HG03565 (cell line): ENCODE measurements at regions not wholly inside any gene's neighbourhood (a gene's known extent, or its start where the extent isn't known, plus 50 kb on each side); places are given as distances from the start of the nearest gene placed in this dataset.
"Not testable (repeated sequence)": the region's sequence is repeated elsewhere in the genome, so short reads cannot be mapped to it uniquely, and the experiment has no call there.

ENCODE experiments used
- ATAC-seq: cut with Tn5 transposase; IDR thresholded peaks from one replicate; pipeline ENCODE4 v1.9.1; 2021; ENCODE audit warnings: mild to moderate bottlenecking, moderate library complexity; ENCODE audit not compliant: unreplicated experiment

- ATAC-seq: not testable (repeated sequence)
Observed at GRCh38 chr5:92610435-92610834, 970.6 kb downstream of the NR2F1-AS1 start.

GRCh38 chr5:92605591-92605990 is 975.4 kb downstream of the NR2F1-AS1 start:
- no peak for ATAC-seq

GRCh38 chr5:92599217-92599810 is 981.7 kb downstream of the NR2F1-AS1 start:
- ATAC-seq: no peak

DNA sequence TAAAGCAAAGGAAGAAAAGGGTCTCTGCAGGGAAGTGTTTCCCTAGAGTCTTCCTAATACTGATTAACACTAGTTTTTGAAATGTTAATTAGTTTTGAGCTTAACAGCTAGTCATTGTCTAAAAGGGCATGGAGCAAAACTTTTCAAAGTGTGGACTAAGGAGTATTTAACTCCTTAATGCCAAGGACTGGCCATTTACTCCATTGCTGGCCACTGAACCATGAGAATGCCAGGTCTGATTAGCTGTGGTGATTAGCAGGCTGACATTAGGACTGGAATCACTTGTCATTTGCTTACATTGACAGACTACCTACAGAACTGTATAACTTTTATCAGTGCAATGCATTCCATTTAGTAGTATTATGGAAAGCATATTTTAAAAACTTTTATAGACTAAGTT is 987.0 kb downstream of the NR2F1-AS1 start:
- no peak for ATAC-seq

DNA sequence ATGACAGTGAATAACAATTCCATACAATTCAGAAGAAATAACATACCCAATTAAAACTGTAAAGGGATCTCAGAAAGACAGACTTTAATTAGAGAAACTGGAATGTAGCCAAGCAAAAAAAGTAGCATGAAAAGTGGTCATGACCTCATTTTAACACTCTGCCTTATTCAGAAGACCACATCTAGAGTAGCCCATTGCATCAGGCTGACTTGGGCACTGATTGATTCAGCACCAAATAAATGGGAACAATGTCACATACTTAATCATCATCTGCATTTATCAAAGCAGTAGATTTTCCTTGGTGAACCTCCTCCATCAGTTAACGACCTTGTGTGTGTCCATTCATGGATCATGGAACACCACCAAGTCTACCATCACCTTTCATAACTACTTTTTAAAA is 992.1 kb downstream of the NR2F1-AS1 start:
- ATAC-seq: no peak

GRCh38 chr5:92581690-92582089 is 999.3 kb downstream of the NR2F1-AS1 start:
- ATAC-seq: no peak

DNA sequence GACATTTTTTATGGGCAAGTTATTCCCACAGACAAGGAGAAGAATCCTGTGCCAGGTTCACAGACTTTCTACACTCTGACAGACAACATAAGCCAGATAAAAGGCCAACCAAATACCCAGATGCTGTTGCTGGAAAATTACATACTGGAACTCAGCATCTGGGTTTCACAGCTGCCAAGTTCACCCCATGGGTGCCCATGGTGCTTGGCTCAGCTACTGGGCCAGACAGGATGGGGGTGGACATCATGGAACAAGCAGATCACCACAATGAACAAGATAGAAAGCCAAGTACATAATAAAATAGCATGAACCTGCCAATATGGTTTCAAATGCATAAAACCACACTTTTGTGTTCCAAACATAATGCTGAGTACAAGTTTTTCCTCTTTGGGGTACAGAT is 999.8 kb downstream of the NR2F1-AS1 start:
- no peak for ATAC-seq

DNA sequence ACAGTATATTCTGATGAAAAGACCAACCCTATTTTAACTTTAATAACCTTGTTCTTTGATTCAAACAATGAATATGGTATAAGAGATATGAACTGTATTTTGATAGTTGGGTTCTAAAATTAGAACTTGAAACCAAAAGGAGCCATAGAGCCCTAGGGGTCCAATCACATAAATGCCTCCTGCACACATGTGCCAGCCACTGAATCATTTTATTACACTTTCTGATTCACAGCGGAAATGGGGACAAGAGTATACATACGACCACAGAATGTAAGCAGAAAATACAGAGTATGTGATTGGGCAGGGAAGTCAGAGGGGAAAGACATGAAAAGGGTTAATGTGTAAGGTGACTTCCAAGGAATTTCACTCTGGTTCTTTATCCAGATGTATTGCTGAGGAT is 1000.2 kb downstream of the NR2F1-AS1 start:
- no peak for ATAC-seq

GRCh38 chr5:92574023-92574422 is 1007.0 kb downstream of the NR2F1-AS1 start:
- ATAC-seq: no peak

DNA sequence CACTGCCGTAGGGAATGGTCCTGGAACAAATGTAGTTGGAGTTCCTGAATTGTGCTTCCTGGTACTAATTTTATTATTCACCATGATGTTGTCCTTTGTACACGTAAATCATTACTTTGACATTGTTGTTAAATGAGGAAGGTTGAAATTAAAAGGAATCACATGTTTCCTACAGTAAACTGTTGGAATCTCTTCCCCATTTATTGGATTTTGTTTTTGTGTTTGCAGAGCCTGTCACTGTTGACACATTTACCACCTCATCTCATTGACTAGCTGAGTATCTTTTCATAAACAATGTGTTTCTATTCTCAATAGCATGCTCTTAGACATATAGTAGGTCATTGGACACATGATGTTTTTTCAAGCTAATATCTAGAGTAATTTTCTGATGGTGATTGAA is 1012.5 kb downstream of the NR2F1-AS1 start:
- ATAC-seq: no peak

DNA sequence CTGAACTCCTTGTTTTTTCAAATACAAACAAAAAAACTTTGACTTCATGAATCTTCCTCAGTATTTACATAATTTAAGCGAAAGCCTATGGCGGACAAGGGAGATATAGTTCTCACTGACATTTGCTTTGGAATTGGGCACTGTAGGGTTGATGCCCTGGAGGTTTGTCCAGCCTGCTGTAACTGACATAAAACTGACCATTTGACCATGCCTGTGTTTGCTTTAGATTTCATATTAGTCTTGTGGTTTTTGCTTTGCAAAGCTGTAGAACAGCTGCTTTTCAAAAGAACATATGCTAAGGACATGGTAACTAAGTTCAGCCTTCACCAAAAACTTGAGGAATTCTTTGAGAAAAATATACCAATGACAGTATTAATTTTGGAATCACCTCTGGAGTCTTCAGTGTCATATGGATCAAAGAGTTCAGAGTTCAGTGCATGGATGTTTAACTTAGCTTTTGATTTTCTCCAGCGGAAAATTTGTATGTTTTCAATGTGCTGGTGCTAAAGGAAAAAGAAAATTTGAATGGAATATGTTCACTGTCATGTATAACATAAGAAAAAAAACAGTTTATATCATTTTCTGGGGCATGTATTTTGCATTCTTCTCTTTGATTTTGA is 1013.1 kb downstream of the NR2F1-AS1 start:
- ATAC-seq: no peak

DNA sequence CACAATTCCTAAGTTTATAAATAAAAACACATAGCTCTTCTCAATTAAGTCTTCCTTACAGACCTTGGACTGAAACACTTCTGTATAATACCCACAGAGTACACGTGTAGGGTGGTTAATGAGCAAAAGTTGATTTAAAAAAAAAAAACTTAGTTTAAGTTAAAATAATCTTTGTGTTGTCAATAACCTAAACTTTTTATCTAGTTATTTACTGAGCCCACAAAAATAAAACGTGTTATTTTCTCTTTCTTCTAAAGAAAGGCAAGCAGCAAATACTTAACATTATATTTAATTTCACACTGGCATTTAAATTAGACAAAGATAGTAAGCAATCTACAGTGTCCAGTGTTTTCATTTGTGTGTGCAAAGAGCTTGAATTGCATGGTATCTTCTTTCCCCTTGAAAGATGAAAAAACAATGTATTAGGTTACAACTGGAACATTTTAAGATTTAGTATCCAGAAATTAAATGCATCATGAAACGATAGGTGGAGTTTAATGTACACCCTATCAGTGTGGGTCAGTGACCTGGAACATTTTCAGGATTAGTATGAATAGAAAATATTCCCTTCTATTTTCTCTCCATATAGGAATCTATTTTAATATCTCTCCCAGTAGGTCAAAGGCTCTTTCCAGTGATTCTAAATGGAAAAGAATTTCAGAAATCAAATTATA is 1014.8 kb downstream of the NR2F1-AS1 start:
- ATAC-seq: no peak

GRCh38 chr5:92565673-92566072 is 1015.3 kb downstream of the NR2F1-AS1 start:
- no peak for ATAC-seq

DNA sequence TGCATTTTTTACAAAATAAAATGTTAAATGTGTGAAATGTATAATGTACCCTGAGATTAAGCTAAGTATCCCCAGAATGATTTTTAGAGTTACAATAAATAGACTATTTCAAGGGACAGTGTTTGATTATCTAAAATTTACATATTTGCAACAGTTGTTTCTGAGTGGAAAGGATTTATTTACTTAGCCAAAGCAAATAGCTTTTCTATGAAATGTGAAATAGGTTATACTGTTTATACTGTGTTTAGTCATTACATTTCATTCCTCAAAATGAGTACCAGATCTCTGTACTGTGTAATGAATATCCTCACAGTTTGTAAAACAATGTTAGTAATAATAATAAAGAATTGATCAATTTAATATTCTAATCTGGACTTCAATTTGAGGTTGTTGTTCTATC is 1019.0 kb downstream of the NR2F1-AS1 start:
- ATAC-seq: no peak

DNA sequence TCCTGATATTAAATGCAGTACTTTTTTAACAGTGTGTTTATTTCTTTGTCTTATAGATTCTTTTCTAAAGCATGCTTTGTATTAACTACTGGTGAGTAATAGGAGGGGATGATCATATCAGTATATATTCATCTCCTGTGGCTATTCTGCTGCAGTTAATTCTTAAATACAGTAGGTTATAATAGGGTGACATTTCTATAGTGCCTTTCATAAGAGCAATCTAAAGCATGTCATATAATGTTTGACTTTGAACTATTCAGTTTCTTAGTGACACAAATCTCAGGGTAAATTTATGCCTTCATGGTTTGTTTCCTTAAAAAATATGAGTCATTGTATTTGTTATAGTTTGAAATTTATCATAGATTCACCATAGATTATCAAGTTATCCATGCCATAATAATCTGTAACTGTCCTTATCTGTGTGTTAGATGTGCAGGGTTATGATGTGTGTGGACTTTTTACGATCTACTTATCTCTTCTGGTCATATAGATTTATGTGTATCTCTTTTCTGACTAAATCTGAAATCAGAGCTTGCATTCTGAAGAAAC is 1019.5 kb downstream of the NR2F1-AS1 start:
- no peak for ATAC-seq

DNA sequence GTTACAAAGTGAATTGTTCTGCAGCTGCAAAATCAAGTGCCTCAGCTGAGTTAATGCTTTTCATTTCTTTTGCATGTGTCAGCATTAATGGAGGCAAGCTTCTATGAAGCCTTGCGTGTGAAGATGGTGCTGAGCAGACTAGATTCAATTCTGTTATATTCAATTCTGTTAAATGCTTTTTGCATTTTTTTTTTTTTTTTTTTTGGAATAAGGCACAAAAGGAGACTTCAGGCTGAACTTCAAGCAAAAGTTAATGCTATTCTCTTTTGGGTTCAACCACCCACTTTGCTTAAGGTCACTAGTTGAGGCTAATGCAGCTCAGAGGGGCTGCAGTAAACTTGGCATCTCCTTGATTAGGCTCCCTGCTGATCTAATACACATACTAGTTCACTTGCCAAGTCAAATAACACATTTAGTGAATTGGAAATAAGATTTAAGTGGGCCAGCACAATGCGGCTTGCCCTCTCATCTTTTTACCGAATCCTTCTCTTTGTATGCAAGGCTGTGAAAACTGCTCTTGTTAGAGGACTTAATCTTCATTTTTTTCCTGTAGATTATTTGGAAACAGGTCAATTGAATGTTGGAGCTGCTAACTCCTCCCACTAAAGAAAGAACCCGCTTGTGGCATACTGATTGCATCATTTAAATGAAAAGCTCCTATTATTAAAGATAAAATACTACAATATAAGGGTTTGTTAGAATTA is 1020.2 kb downstream of the NR2F1-AS1 start:
- ATAC-seq: no peak

DNA sequence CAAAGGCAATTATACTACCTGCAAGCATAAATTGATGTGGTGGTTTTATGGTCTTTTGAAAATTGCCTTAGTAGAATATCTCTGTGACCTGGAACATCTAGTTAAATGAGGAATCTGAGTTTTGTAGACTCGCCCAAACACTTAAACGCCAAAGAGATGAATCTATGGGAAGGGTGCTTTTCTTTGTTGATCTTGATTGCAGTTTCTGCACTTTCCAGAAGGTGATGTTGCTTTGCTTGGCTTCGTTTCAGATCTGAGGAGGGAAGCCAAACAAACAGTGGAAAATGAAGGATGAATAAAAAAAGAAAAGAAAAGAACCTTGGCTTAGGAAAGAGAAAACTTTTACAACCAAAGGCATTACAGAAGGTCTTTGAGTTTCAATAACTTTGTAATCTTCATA is 1021.2 kb downstream of the NR2F1-AS1 start:
- ATAC-seq: no peak

DNA sequence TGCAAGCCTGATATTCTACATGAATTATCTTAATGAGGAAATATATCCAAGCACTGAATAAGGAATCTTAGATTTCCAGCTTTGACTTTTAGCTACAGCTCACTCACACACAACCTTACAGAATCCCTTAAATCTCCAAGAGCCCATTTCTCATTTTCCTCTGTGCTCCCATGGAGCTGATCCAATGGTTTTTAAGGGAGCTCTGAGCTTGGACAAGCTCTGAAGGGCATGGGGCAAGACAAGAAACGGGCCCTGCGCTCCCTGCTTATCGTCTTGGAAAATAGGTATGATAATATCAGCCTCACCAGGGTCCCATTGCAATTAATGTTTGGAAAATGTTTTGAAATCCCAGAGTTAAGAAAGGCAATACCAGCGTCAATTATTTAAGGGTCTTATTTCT is 1021.7 kb downstream of the NR2F1-AS1 start:
- ATAC-seq: no peak

GRCh38 chr5:92556747-92557146 is 1024.3 kb downstream of the NR2F1-AS1 start:
- ATAC-seq: no peak

- no peak for ATAC-seq
Observed at GRCh38 chr5:92554447-92555085, 1026.5 kb downstream of the NR2F1-AS1 start.

- no peak for ATAC-seq
Observed at GRCh38 chr5:92553326-92553725, 1027.7 kb downstream of the NR2F1-AS1 start.
